Loucy (cell line): ENCODE measurements at regions not wholly inside any gene's neighbourhood (a gene's known extent, or its start where the extent isn't known, plus 50 kb on each side); places are given as distances from the start of the nearest gene placed in this dataset.

ENCODE experiments used
- CTCF ChIP-seq: fragments of 200-600 bp; sonication (generic); conservative IDR thresholded peaks from 2 replicates; pipeline ENCODE4 v1.5.1; 2014; ENCODE audit warnings: mild to moderate bottlenecking, antibody characterized with exemption, low read length
- EZH2phosphoT487 ChIP-seq: fragments of 200-600 bp; IDR thresholded peaks from 2 replicates; pipeline ENCODE4 v1.6.1; 2018; ENCODE audit warnings: antibody characterized with exemption, mild to moderate bottlenecking, moderate library complexity, borderline replicate concordance

GRCh38 chr10:113278221-113278620 is 274.6 kb upstream of the HABP2 start:
- no peak for TF ChIP-seq CTCF
- no peak for TF ChIP-seq EZH2phosphoT487
